Kidney epithelial cell (primary cell): ENCODE measurements at regions not wholly inside any gene's neighbourhood (a gene's known extent, or its start where the extent isn't known, plus 50 kb on each side); places are given as distances from the start of the nearest gene placed in this dataset.

Experiments
- DNase-seq: peaks from one replicate; pipeline ENCODE4 v3.0.0-alpha.2; 2010; ENCODE audit warnings: low read depth
- H3K27me3 ChIP-seq: 2 replicates; pipeline ENCODE4 v1.6.0; 2011; ENCODE audit warnings: low read length; ENCODE audit not compliant: control insufficient read depth, insufficient read depth
- H3K36me3 ChIP-seq: 2 replicates; pipeline ENCODE4 v1.5.1; 2011; ENCODE audit warnings: low read length; ENCODE audit not compliant: control insufficient read depth, insufficient read depth
- H3K4me3 ChIP-seq: 2 replicates; pipeline ENCODE4 v1.5.1; 2011; ENCODE audit warnings: low read depth, mild to moderate bottlenecking, control low read depth, low read length
- TF ChIP-seq, protein P1 (sequence below): IDR thresholded peaks from 2 replicates; pipeline ENCODE4 v1.5.1; 2011; ENCODE audit warnings: mild to moderate bottlenecking, moderate library complexity, low read length, control low read depth, inconsistent platforms; ENCODE audit not compliant: insufficient read depth, poor library complexity, severe bottlenecking

DNA sequence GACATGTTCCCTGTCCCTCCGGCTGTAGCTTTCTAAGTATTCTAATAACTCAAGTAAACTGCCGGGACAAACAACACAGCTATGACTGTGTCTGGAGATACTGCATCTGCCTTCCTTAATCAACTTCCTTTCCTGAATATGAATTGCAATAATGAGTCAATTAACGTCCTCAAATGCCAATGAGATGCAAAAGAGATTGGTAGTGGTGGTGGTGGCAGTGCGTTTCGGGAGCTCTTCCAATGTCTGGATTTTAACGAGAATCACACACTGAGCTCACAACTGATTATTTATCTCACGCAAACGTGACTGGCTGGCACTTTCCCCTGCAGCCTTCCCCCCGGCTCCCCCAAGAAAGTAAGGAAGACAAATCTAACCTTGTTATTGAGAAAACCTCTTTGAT lies 226.1 kb upstream of the GK2 start:
- no peak overlapping the region for H3K4me3 ChIP-seq
- H3K27me3 ChIP-seq = no peaks in the 10 kb centered on the region
- TF ChIP-seq, protein P1, sequence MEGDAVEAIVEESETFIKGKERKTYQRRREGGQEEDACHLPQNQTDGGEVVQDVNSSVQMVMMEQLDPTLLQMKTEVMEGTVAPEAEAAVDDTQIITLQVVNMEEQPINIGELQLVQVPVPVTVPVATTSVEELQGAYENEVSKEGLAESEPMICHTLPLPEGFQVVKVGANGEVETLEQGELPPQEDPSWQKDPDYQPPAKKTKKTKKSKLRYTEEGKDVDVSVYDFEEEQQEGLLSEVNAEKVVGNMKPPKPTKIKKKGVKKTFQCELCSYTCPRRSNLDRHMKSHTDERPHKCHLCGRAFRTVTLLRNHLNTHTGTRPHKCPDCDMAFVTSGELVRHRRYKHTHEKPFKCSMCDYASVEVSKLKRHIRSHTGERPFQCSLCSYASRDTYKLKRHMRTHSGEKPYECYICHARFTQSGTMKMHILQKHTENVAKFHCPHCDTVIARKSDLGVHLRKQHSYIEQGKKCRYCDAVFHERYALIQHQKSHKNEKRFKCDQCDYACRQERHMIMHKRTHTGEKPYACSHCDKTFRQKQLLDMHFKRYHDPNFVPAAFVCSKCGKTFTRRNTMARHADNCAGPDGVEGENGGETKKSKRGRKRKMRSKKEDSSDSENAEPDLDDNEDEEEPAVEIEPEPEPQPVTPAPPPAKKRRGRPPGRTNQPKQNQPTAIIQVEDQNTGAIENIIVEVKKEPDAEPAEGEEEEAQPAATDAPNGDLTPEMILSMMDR = no peak
- no peak for DNase-seq
- no peaks in the 10 kb centered on the region for H3K36me3 ChIP-seq

DNA sequence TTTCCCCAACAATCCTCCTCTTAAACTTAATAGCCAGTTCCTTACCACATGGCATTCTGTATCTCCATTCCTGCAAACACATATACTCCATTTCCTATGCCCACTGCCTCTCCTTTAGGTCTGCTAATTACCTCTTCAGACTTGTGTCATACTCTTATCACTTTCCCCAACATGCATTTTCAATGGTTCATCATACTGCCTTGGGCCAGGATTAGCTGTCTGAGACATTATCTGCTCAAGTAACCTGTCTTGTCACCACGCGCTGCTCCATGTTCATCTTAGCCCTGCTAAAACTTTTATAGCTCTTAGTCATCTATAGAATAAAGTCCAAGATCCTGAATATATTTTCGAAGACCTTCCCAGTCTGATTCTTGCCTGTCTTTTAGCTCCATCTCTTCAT lies 224.1 kb upstream of the GK2 start:
- Histone ChIP-seq H3K36me3 (no peaks in the 10 kb centered on the region), H3K27me3 (no peaks in the 10 kb centered on the region), H3K4me3 (no peak overlapping the region)
- no peak for DNase-seq
- TF ChIP-seq, protein P1 = no peak

DNA sequence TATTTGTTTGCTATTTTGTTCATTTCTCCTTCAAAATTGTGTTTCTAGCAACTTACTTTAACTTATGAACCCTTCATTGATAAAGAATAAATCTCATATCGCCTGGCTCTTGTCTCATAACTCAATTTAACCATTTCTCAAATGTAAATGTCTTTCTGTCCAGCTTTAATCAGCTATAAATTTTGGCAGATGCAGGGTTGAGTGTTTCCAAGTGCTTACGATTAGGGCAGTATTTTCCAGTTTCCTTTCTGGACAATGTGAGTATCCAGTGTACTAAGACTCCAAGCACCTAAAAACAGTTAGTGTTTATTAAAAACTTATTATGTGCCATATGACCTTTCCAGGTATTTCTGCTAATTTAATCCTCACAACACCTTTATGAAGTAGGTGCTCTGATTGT lies 218.6 kb upstream of the GK2 start:
- no peak overlapping the region for H3K4me3 ChIP-seq
- H3K27me3 ChIP-seq = no peaks in the 10 kb centered on the region
- DNase-seq = no peak
- TF ChIP-seq, protein P1 = no peak
- no peaks in the 10 kb centered on the region for H3K36me3 ChIP-seq

DNA sequence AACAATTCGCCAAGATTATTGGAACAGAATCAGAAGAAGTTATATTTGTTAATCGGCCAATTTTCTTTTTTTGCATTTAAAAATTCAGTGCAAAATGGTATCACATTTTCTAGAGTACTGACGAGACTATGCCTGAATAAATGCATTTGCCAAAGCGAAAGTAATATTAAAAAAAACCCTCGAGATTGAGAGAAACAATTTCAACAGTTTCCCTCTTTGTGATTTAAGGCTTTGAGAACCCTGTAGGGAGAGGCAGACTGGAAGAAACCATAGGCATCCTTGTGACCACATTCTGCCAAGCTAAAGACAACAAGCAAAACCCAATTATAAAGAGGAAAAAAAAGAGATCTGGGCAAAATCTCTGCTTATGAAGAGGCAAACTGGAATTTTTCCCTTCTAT lies 218.1 kb upstream of the GK2 start:
- DNase-seq = no peak
- Histone ChIP-seq H3K36me3 (no peaks in the 10 kb centered on the region), H3K27me3 (no peaks in the 10 kb centered on the region), H3K4me3 (no peak overlapping the region)
- TF ChIP-seq, protein P1 = no peak

DNA sequence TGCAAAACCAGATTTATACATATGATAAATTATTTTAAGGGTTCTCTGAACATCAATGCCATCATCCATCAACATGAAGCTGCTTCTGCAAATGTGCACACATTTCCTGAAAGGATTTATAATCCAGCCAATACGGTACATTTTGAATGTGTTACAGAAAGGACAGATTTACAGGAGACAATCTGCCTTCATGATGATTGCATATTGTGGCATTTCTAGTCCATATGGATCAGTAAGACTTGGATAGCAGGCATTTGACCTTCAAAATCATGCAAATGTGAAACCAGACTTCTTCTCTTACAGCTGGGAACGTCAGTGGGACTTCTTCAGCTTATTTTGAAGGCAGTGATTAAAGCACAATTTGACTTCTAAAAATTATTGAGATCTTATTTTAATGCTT lies 217.3 kb upstream of the GK2 start:
- no peaks in the 10 kb centered on the region for H3K36me3 ChIP-seq
- DNase-seq = no peak
- TF ChIP-seq, protein P1 = no peak
- H3K27me3 ChIP-seq = no peaks in the 10 kb centered on the region
- no peak overlapping the region for H3K4me3 ChIP-seq

DNA sequence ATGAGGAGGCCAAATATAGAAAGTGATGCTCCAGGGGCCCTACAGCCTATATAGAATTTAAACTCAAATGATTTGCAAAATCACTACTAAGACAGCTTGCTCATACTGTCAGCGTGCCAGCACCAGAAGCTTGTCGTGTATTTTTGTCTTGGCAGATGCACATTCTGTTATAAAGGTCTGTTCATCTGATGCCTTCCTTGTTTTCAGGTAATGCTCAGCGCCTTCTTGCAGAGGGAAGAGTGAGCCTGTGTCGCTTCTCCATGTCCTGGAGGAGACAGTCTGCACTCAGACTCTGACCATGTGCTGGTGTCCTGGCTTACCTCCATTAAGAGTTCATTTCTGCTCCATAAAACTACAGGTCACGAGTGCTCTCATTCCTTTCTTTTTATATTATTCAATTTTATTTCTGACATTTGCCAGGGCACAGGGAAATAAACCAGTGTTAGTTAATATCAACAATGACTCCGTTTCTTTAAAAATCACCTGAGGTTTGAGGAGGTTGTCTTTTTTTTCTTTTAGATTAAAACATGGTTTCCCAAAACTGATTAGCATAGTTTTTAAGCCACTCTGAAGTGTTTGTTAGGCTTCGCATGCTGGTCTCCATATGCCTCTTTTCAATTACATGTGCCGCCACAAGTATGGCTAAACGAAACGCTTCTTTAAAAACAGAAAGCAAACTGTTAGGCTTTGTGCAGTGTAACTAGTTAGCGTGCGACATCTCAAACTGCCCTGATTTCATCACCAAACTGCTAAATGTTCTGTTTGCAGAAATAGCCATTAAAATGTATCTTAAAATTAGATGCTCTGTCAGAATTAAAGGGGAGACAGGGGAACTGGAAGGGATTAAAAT lies 215.2 kb upstream of the GK2 start:
- Histone ChIP-seq H3K27me3 (no peaks in the 10 kb centered on the region), H3K36me3 (no peaks in the 10 kb centered on the region), H3K4me3 (no peak overlapping the region)
- DNase-seq = no peak
- TF ChIP-seq, protein P1 = no peak
